T-helper 17 cell (primary cell): ENCODE measurements at regions not wholly inside any gene's neighbourhood (a gene's known extent, or its start where the extent isn't known, plus 50 kb on each side); places are given as distances from the start of the nearest gene placed in this dataset.

Source experiments
- ATAC-seq: fragments of 150-1000 bp; cut with Tn5 transposase; 2 replicates; pipeline ENCODE4 v1.10.0; 2021; ENCODE audit warnings: mild to moderate bottlenecking, moderate library complexity
- DNase-seq, 3 donors: peaks; one replicate each; pipeline versions ENCODE4 v3.0.0 to v3.0.0-alpha.2; 2020 to 2021
- H3K9me3 ChIP-seq: one replicate; pipeline ENCODE4 v1.7.0; 2013; ENCODE audit warnings: low read length, mild to moderate bottlenecking; ENCODE audit not compliant: control insufficient read depth, poor library complexity, severe bottlenecking
- H3K27ac Mint-ChIP-seq: one replicate; pipeline ENCODE4 v1.8.0; 2022; ENCODE audit warnings: mild to moderate bottlenecking, moderate library complexity, mixed read lengths
- H3K27me3 Mint-ChIP-seq: one replicate; pipeline ENCODE4 v1.8.0; 2022; ENCODE audit warnings: mixed read lengths
- H3K36me3 Mint-ChIP-seq: one replicate; pipeline ENCODE4 v1.8.0; 2022; ENCODE audit warnings: low read depth, mixed read lengths
- H3K4me1 Mint-ChIP-seq: one replicate; pipeline ENCODE4 v1.8.0; 2022; ENCODE audit warnings: mild to moderate bottlenecking, mixed read lengths
- H3K4me3 Mint-ChIP-seq: one replicate; pipeline ENCODE4 v1.8.0; 2022; ENCODE audit warnings: mild to moderate bottlenecking, moderate library complexity, mixed read lengths

- Mint-ChIP-seq H3K36me3 (no peaks in the 10 kb centered on the region), H3K4me1 (no peaks in the 10 kb centered on the region), H3K27ac (no peak overlapping the region), H3K4me3 (no peak overlapping the region), H3K27me3 (no peaks in the 10 kb centered on the region)
- H3K9me3 ChIP-seq: no peaks in the 10 kb centered on the region
- no peak for ATAC-seq
- DNase-seq: no peak
Measured at GRCh38 chr11:79950741-79951140, 509.9 kb upstream of the TENM4 start.

DNA sequence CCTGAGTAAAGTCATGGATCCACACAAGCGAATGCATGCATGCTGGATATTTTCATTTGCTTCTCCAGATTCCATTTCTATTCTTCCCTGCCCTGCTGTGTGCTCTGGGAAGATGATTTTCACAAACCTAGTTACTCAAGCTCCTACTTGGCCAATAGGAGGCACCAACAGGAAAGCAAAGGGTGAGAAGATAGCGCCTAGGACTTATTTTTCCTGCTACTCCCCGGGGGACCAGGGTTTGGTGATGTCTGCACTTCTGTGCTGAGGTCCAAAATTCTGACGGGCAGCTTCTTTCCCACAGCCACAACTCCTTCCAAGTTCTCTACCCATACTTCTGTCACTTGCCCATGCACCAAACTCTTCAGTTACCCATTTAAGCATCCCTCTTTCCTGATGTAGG lies 509.3 kb upstream of the TENM4 start:
- H3K27me3 Mint-ChIP-seq: no peaks in the 10 kb centered on the region
- ATAC-seq: no peak

DNA sequence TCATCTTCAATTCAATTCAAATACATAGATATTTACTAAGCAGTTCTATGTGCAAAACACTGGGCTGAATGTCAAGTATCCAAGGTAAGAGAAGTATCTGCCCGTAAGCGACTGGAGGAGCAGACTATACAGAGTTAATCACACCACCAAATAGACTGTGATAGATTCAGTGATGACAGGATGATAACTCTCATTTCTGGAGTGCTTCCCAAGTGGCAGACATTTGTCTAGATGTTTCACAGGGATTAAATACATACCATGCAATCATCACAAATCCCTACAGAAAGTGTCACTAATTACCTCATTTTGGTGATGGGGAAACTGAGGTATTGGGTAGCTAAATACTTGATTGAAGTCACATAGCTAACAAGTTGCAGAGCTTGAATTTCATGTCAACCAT lies 508.7 kb upstream of the TENM4 start:
- H3K9me3 ChIP-seq: no peaks in the 10 kb centered on the region
- DNase-seq (no peak), ATAC-seq (no peak)
- Mint-ChIP-seq H3K4me3 (no peak overlapping the region), H3K36me3 (no peaks in the 10 kb centered on the region), H3K27me3 (no peaks in the 10 kb centered on the region), H3K4me1 (no peaks in the 10 kb centered on the region), H3K27ac (no peak overlapping the region)

More for the DNA sequence above, 509.3 kb upstream of the TENM4 start:
- H3K9me3 ChIP-seq: no peaks in the 10 kb centered on the region
- DNase-seq: no peak
- Mint-ChIP-seq H3K36me3 (no peaks in the 10 kb centered on the region), H3K27ac (no peak overlapping the region), H3K4me1 (no peaks in the 10 kb centered on the region), H3K4me3 (no peak overlapping the region)

DNA sequence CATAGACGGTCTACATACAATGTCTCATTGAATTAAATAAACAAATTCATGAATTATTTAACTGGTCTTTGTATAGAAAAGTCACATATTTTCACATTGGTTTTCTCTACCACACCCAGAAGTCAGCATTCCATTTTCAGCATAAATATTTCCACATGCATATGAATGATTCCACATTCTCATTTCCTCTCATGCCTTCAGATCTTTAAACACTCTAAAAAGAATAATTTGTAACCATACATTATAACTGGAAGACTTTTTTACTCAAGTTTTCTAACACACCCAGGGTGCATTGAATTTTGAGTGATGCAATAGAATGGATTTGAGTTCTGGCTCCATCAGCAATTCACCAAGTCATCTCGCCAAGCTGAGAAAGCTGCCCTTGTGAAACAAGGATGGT lies 501.8 kb upstream of the TENM4 start:
- ATAC-seq (no peak), DNase-seq (no peak)
- no peak overlapping the region for H3K27ac Mint-ChIP-seq
- H3K36me3 Mint-ChIP-seq: no peaks in the 10 kb centered on the region
- H3K4me1 Mint-ChIP-seq: no peaks in the 10 kb centered on the region
- H3K27me3 Mint-ChIP-seq: no peaks in the 10 kb centered on the region
- H3K9me3 ChIP-seq: no peaks in the 10 kb centered on the region
- no peak overlapping the region for H3K4me3 Mint-ChIP-seq

DNA sequence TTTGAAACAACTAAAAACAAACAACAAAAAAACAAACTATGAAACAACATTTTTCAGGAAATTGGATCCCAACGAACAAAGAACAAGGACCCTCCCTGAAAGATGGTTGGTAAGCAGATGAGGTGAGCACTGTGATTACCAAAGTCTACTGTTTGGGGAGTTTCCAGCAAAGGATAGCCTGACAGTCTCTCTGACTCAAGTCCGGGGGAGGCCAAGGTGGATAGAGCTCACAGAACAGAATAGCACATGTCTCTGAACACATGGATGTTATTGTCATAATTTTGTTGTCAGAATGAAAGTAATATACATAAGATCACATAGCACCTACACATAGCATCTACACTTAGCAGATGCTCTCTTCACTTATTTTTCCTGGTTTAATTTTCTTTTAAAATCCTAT lies 501.3 kb upstream of the TENM4 start:
- no peaks in the 10 kb centered on the region for H3K9me3 ChIP-seq
- ATAC-seq: no peak
- no peak for DNase-seq
- Mint-ChIP-seq H3K4me3 (no peak overlapping the region), H3K36me3 (no peaks in the 10 kb centered on the region), H3K4me1 (no peaks in the 10 kb centered on the region), H3K27me3 (no peaks in the 10 kb centered on the region), H3K27ac (no peak overlapping the region)

GRCh38 chr11:79940974-79941735 lies 500.3 kb upstream of the TENM4 start:
- Mint-ChIP-seq H3K4me1 (no peaks in the 10 kb centered on the region), H3K36me3 (no peaks in the 10 kb centered on the region), H3K27ac (no peak overlapping the region), H3K27me3 (no peaks in the 10 kb centered on the region), H3K4me3 (no peak overlapping the region)
- DNase-seq: no peak
- ATAC-seq: no peak
- H3K9me3 ChIP-seq: no peaks in the 10 kb centered on the region

GRCh38 chr11:79940165-79940564 lies 499.3 kb upstream of the TENM4 start:
- no peak overlapping the region for H3K4me3 Mint-ChIP-seq
- no peaks in the 10 kb centered on the region for H3K9me3 ChIP-seq
- DNase-seq (no peak), ATAC-seq (no peak)
- H3K27ac Mint-ChIP-seq: no peak overlapping the region
- H3K27me3 Mint-ChIP-seq: no peaks in the 10 kb centered on the region
- H3K36me3 Mint-ChIP-seq: no peaks in the 10 kb centered on the region
- no peaks in the 10 kb centered on the region for H3K4me1 Mint-ChIP-seq

- H3K9me3 ChIP-seq: no peaks in the 10 kb centered on the region
- no peaks in the 10 kb centered on the region for H3K36me3 Mint-ChIP-seq
- DNase-seq (no peak), ATAC-seq (no peak)
- H3K27ac Mint-ChIP-seq: no peak overlapping the region
- no peaks in the 10 kb centered on the region for H3K27me3 Mint-ChIP-seq
- no peak overlapping the region for H3K4me3 Mint-ChIP-seq
- no peaks in the 10 kb centered on the region for H3K4me1 Mint-ChIP-seq
Measured at GRCh38 chr11:79939111-79939510, 498.3 kb upstream of the TENM4 start.

- DNase-seq: no peak
Measured at GRCh38 chr11:79937676-79938334, 497.0 kb upstream of the TENM4 start.

DNA sequence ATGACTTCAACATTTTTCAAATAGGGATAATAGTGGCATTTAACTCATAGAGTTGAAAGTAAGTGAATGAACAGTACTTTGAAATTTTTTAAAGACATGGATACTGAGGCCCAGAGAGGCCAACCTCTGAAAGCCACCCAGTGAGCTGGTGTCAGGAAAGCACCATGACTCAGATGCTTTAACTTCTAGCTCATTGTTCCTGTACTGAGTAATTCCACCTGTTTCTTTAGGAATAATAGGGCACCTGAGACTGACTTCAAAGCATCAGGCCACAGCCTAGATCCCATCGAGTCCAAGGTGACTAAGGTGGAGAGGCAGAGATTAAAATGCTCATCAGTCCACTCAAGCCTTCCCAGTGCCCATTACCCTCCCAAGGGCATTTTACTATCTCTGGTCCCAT lies 491.8 kb upstream of the TENM4 start:
- Mint-ChIP-seq H3K36me3 (no peaks in the 10 kb centered on the region), H3K4me1 (no peaks in the 10 kb centered on the region), H3K27me3 (no peaks in the 10 kb centered on the region), H3K4me3 (no peak overlapping the region), H3K27ac (no peak overlapping the region)
- no peaks in the 10 kb centered on the region for H3K9me3 ChIP-seq
- ATAC-seq (no peak), DNase-seq (no peak)

More at GRCh38 chr11:79937676-79938334, 497.0 kb upstream of the TENM4 start:
- H3K9me3 ChIP-seq: no peaks in the 10 kb centered on the region
- no peak overlapping the region for H3K27ac Mint-ChIP-seq
- no peaks in the 10 kb centered on the region for H3K27me3 Mint-ChIP-seq
- no peaks in the 10 kb centered on the region for H3K36me3 Mint-ChIP-seq
- H3K4me1 Mint-ChIP-seq: no peaks in the 10 kb centered on the region
- ATAC-seq: no peak
- H3K4me3 Mint-ChIP-seq: no peak overlapping the region

GRCh38 chr11:79931692-79932091 lies 490.9 kb upstream of the TENM4 start:
- no peak overlapping the region for H3K27ac Mint-ChIP-seq
- H3K36me3 Mint-ChIP-seq: no peaks in the 10 kb centered on the region
- no peaks in the 10 kb centered on the region for H3K4me1 Mint-ChIP-seq
- H3K27me3 Mint-ChIP-seq: no peaks in the 10 kb centered on the region
- no peaks in the 10 kb centered on the region for H3K9me3 ChIP-seq
- no peak overlapping the region for H3K4me3 Mint-ChIP-seq
- DNase-seq (no peak), ATAC-seq (no peak)

DNA sequence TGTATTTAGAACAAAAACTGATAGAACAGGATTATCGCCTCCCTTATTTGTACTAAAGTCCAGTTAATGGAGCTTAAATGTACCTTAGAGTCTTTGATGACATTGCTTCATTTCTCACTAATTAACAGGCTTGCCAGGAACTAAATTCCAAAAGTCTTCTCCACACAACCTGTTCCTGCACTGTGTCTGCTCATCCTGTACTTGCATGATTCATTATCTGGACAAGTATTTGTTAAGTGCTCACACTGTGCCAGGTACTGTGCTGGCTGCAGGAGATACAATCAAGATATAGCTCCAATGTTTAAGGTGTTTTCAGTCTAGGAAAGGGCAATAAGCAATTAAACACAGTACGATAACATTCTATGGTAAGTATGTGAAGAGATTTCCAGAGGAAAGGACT lies 485.9 kb upstream of the TENM4 start:
- no peaks in the 10 kb centered on the region for H3K9me3 ChIP-seq
- Mint-ChIP-seq H3K27me3 (no peaks in the 10 kb centered on the region), H3K4me1 (no peaks in the 10 kb centered on the region), H3K27ac (no peak overlapping the region), H3K36me3 (no peaks in the 10 kb centered on the region), H3K4me3 (no peak overlapping the region)
- DNase-seq (no peak), ATAC-seq (no peak)

GRCh38 chr11:79925570-79925969 lies 484.7 kb upstream of the TENM4 start:
- no peak for ATAC-seq
- H3K4me3 Mint-ChIP-seq: no peak overlapping the region
- no peak for DNase-seq

GRCh38 chr11:79922641-79923040 lies 481.8 kb upstream of the TENM4 start:
- Mint-ChIP-seq H3K27me3 (no peaks in the 10 kb centered on the region), H3K4me3 (no peak overlapping the region), H3K36me3 (no peaks in the 10 kb centered on the region), H3K27ac (no peak overlapping the region), H3K4me1 (no peaks in the 10 kb centered on the region)
- DNase-seq (no peak), ATAC-seq (no peak)
- no peaks in the 10 kb centered on the region for H3K9me3 ChIP-seq

More at GRCh38 chr11:79925570-79925969, 484.7 kb upstream of the TENM4 start:
- Mint-ChIP-seq H3K27ac (no peak overlapping the region), H3K27me3 (no peaks in the 10 kb centered on the region), H3K36me3 (no peaks in the 10 kb centered on the region), H3K4me1 (no peaks in the 10 kb centered on the region)
- no peaks in the 10 kb centered on the region for H3K9me3 ChIP-seq
